NCI-H146 treated with DMSO at 0.1 percent for 48 hours (cell line): ENCODE measurements at regions not wholly inside any gene's neighbourhood (a gene's known extent, or its start where the extent isn't known, plus 50 kb on each side); places are given as distances from the start of the nearest gene placed in this dataset.

ENCODE experiments used
- DNase-seq: peaks from one replicate; lab custom pipeline; 2025; ENCODE audit not compliant: unreplicated experiment; lab: John Stamatoyannopoulos, UW

DNA sequence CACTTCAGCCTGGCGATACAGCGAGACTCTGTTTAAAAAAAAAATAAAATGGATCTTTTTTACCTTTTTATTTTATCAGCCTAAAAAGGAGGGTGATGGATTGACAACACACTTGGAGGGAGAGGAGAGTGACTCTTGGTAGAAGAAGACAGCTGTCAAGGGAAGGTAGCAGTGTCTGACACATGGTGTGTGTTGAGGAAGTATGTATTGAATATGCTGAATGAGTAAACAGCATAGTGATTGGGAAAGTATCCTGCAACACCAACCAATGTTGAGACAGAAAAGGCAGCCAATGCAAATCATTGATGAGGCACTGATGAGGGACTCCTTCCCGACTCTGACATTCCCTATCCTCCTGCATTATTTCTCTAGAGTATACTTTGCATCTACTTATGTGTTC is 306.4 kb downstream of the LPIN1 start:
- no peak for DNase-seq

DNA sequence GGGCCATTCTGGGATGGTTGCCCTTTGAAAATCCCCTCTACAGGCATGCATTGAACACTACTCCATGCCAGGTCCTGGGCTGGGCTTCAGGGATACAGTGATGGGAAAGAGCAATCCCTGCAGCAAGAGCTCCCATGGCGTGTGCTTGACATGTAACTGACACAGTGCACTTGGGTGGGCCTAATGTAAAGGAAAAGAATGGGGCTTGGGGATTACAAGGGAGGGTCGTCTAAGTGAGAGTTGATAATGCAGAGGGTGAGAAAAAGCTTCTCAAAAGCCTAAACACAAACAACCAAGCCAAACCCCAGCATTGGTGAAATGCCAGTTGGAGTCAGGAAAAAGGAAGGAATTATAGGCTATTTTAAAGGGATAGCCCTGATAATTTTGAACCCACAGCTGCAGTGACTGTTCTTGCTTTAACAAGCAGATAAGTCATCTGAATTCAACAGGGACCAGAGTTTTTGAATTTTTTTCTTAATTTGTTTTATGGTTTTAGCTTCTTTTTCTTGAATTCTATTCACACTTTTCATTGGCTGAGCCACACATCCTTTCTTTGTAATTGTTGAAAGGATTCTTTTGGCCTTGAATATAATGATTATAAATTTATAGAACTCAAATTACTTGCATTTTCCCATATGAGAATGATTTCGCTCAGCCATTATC is 308.7 kb downstream of the LPIN1 start:
- no peak for DNase-seq

GRCh38 chr2:12057436-12058166 is 311.2 kb downstream of the LPIN1 start:
- DNase-seq, result no peak

DNA sequence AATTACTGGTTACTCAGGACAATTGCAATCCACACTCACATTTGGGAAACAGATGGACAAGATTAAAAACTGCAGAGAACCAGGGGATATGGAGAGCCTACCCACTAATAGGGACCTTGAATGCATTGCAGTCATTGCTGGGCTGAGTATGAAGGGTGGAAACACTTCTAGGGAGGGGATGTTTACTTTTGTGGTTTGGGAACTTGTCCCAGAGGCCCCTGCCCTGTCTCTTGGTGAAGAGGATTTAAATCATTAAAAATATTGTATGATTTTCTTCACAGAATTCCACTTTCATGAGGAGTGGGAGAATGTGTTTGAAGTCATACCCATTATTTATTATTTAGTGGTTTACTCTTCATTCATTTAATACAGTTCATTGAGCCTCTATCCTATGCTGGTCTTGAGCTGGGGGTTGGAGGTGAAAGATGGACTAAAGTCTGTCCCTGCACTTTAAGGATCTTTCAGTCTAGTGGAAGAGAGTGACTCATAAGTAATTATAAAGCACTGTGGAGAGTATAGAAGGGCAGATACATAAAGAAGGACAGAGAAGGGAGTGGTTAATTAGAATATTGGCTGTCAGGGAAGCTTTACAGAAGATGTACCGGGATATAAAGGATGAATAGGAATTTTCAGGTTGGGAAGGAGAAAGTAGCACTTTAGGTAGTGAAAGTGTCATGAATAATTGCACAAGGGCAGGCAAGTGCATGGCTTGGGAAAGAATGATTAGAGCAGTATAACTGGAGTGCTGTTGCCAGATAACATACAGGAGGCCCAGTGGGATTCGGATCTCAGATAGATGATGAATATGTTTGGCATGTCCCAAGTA is 313.4 kb downstream of the LPIN1 start:
- no peak for DNase-seq

DNA sequence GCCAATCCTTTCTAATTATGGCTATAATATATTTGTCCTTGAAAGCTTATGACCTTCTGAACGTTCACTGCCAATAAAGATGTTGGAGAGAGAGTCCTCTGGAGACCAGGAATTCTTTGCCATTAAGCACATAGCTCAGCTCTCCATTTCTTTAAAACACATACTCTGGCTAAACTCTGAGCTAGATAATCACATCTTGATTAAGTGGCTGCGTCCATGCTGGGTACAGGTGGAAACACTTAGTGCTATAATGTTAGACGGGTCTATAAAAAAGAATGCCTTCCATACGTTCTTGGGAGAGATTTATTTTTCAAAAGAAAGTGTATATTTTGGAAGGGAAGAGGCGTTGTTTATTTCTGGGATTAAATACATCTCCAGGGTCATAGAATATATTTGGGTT is 314.5 kb downstream of the LPIN1 start:
- no peak for DNase-seq

DNA sequence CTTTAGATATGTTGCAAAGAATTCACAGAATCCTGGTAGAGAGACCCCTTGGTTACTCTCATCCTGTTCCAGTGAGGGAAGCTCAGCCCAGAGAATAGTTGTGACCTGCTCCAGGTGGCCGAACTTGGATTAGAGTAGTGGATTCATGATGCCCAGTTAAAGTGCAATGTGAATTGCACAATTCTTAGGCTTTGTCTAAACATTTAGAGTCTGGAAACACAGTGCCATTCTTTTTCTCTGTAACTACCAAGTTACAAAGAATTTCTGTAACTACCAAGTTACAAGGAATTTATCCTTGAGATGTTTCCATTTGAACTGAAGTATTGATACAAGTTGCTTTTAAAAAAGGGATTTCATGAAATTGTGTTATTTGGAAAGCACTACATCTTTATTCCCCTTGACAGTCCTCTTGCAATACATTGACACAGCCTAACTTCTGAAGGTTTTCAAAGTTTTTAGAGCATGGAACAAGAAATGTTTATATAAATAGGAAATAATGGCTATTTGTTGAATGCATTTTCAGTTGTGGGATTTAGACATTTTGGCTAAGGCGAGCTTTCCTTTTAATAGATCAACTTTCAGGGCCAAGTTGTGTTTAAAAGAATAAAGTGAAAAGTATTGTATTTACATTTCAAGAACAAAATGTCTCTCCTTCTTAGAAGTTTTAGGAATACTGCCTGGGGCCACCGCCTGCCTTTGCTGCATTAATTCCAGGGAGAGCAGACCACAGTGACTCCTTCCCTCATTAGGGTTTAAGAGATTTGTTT is 315.0 kb downstream of the LPIN1 start:
- no peak for DNase-seq

DNA sequence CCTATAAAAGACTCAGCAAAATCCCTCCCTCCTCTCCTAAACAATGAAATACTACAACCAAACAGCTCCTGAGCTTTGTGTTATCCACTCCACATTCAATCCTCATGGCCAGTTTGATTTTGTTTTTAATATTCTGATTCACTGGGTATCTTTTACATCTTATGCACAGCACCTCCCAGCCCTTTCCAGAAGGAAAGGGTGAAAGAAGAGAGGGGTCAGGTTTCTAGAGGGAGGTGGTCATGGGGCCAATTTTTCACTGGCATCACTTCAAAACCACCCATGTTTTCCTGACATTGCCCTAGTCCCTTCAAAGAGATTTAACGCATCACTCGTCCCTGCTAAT is 315.6 kb downstream of the LPIN1 start:
- no peak for DNase-seq

- no peak for DNase-seq
Observed at GRCh38 chr2:12063210-12063609, 316.8 kb downstream of the LPIN1 start.

GRCh38 chr2:12064153-12064552 is 317.7 kb downstream of the LPIN1 start:
- no peak for DNase-seq

DNA sequence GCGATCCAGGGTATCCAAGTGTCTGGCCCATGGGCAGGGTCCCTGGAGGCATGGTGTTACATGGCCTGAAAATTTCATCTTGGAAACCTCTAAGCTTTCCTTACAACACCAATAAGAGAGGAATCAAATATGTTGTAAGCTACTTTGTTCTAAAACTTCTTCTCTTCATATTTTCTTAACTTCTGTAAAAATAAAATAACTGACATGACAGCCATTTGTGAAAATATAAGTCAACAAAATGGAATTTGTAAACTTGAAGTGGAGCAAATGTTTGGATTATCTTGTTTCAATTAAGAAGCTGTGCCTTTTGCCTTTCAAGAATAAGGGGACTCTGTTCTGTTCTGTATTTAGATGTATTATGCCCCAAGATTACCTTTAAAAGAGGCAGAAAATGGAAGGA is 319.7 kb downstream of the LPIN1 start:
- no peak for DNase-seq

GRCh38 chr2:12066986-12067385 is 320.6 kb downstream of the LPIN1 start:
- no peak for DNase-seq

DNA sequence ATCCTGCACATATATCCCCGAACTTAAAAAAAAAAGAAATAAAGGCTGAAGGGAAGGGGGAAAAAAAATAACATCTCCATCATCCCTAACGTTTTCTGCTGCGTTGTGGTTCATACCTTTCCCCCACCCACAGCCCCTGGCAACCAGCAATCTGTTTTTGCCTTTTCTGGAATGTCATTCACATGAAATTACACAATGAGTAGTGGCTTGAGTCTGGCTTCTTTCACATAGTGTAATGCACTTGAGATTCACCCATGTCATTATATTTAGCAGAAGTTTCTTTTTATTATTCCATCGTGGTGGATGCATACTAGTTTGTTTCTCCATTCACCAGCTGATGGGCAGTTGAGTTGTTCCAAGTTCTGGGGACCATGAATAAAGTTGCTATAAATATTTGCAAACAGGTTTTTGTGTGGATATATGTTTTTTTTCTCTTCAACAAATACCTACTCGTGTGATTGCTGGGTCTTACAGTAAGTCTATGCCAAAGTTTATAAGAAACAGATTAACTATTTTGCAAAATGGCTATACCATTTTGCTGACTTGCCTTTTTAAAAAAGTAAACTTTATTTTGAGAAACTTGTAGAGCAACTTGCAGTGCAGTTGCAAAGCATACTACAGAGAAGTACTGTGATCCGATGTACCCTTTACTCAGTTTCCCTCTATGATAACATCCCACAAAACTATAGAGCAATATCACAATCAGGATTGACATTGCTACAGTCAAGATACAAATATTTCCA is 322.5 kb downstream of the LPIN1 start:
- DNase-seq, result no peak

GRCh38 chr2:12070153-12070552 is 323.7 kb downstream of the LPIN1 start:
- no peak for DNase-seq

DNA sequence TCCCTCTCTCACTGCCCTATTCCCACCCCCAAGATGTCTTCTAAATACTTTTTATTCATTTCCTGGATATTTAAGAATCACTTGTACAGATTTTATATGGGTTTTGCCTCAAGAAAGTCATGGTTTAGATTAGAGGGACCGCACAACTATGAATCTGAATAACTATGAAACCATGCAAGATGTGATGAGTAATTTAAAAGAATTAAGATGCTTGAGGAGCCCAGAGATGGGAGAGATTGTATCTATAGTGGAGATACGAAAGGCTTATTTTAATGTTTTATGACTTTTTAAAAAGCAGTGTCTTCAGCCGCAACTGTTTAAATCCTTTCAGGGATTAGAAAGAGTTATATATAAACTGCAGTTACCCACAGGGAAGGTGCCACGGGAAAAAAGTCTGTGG is 324.1 kb downstream of the LPIN1 start:
- DNase-seq, result no peak

- no peak for DNase-seq
Observed at GRCh38 chr2:12071318-12071717, 324.9 kb downstream of the LPIN1 start.

DNA sequence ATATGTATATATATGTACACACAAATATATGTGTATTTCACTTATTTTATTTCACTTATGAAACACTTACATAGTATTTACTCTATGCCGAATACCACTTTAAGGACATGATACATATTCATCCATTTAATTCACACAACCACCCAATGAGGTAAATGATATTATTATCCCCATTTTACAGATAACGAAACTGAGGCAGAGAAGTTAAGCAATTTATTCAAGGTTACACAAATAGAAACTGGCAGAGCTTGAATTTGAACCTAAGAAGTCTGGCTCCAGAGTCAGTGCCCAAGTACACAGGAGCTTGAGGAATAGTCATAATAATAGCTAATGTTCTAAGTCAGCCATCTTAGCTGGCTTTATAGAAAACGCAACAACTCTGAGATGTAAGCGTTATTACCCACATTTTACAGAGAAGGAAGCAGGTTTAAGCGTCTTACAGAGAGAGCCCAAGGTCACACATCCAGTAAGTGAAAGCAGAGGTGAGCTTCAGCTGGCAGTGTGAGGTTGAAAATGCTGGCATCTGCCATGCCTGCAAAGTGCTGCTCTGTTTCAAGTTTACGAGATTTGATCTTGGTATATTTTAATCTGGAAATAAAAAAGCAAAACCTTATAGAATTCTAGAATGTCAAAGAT is 326.9 kb downstream of the LPIN1 start:
- no peak for DNase-seq

DNA sequence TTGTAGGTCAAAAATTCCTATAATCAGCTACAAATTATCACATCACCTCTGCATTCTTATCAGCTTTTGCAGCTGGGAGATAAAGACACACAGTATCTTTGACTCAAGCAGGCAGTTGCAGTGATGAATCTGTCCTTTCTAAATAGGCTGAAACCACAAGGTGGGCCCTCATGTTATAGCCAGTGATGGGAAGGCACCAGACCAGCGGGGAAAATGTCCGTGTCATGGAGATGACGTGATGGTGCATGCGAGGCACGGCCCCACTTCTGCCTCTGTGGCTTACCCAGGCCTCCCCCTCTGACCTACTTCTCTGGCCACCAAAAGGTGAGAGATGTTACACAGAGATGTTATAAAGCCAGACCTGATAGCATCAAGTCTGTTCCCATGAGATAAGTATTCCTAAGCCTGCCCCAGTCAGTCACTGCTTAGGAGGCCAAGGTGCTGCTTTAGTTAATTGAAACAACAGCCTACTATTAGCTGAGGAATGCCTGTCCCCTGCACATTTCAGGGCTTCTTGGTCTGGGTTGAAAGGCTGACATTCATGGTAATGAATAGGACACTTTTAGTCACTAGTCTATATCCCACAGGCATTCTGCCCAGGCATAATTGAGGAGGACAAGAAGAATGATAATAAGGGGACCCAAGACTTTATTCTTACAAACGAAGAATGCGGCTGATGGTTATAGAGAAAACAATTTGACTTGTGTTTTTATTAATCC is 327.9 kb downstream of the LPIN1 start:
- DNase-seq, result no peak

- DNase-seq, result no peak
Observed at GRCh38 chr2:12074845-12075217, 328.4 kb downstream of the LPIN1 start.

DNA sequence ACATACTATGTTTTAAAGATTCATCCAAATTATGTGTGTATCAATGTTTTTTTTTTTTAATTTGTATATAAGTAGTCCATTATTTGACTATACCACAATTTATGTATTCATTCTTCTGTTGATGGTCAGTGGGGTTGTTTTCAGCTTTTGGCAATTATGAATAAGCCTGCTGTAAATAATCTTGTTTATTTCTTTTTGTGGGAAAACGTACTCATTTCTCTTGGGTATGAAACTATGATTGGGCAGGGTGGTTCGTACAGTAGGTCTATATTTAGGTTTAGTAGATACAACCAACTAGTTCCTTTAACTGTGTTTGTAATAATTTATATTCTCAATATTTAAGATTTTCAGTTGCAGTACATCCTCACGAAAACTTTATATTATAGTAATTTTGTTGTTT is 329.2 kb downstream of the LPIN1 start:
- DNase-seq, result no peak

DNA sequence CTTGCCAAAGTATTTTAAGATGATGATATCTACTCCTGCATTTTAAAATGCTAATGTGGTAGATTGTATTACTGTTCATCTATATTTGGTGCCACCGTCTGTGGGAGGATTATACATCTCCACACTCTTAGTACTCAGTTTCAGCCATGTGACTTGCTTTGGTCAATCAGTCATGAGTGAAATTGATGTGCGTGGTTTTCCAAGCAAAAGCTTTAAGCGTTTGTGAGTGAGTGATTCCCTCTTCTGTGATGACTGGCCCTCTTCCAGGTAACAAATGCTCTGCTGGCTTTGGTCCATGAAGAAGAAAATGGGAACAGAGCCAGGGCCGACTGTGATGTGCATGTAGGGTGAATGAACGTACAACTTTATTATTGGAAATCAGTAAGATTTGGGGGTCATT is 330.4 kb downstream of the LPIN1 start:
- no peak for DNase-seq
